IMR-90 (cell line): ENCODE measurements at regions not wholly inside any gene's neighbourhood (a gene's known extent, or its start where the extent isn't known, plus 50 kb on each side); places are given as distances from the start of the nearest gene placed in this dataset.

Source experiments
- ATAC-seq: fragments of 200-7000 bp; cut with Tn5 transposase; 2 replicates; pipeline ENCODE4 v1.9.1; 2020; ENCODE audit warnings: low read depth, mild to moderate bottlenecking, moderate library complexity
- BruUV-seq: library from RNA; stranded (reverse); fragments of 400-500 nt; replicated peaks from 2 replicates; lab custom pipeline; 2021; lab: Mats Ljungman, UMichigan
- CTCF ChIA-PET: fragments of 300-600 bp; formaldehyde crosslinking; extraction: SDS; loops from one replicate; lab custom pipeline; 2021; ENCODE audit warnings: antibody characterized with exemption; lab: Yijun Ruan, JAX
- POLR2A ChIA-PET: fragments of 300-600 bp; sonication (Branson Sonifier 250); formaldehyde crosslinking; loops from one replicate; lab custom pipeline; 2022; ENCODE audit warnings: antibody characterized with exemption; ENCODE audit not compliant: unreplicated experiment; lab: Charles Lee
- DNase-seq: peaks from one replicate; pipeline ENCODE4 v3.0.0; 2013
- H2AFZ ChIP-seq: replicated peaks from 2 replicates; pipeline ENCODE3; 2013; ENCODE audit warnings: low read length, mild to moderate bottlenecking; ENCODE audit not compliant: poor library complexity
- H2AK5ac ChIP-seq: 2 replicates; pipeline ENCODE4 v1.6.1; 2013; ENCODE audit warnings: low read depth, low read length, inconsistent platforms
- H2AK9ac ChIP-seq: replicated peaks from 2 replicates; pipeline ENCODE3; 2013; ENCODE audit warnings: mild to moderate bottlenecking, low read depth, low read length, moderate library complexity; ENCODE audit not compliant: poor library complexity
- H2BK120ac ChIP-seq: 2 replicates; pipeline ENCODE4 v1.6.1; 2013; ENCODE audit warnings: low read depth, low read length, inconsistent platforms
- H2BK15ac ChIP-seq: 3 replicates; pipeline ENCODE4 v1.6.1; 2013; ENCODE audit warnings: low read depth, low read length, inconsistent platforms
- H2BK20ac ChIP-seq: 2 replicates; pipeline ENCODE4 v1.6.1; 2013; ENCODE audit warnings: low read depth, mild to moderate bottlenecking, inconsistent platforms, low read length, moderate library complexity
- H2BK5ac ChIP-seq: 2 replicates; pipeline ENCODE4 v1.6.1; 2013; ENCODE audit warnings: mild to moderate bottlenecking, low read depth, low read length, inconsistent platforms; ENCODE audit not compliant: poor library complexity, severe bottlenecking
- H3K14ac ChIP-seq: replicated peaks from 2 replicates; pipeline ENCODE4 v1.6.1; 2013; ENCODE audit warnings: low read depth, low read length, inconsistent platforms
- H3K18ac ChIP-seq: 2 replicates; pipeline ENCODE4 v1.6.1; 2013; ENCODE audit warnings: low read depth, low read length, control low read depth
- H3K23ac ChIP-seq: 2 replicates; pipeline ENCODE4 v1.6.1; 2013; ENCODE audit warnings: low read depth, low read length, inconsistent platforms
- H3K27ac ChIP-seq: 2 replicates; pipeline ENCODE4 v1.5.1; 2013; ENCODE audit warnings: mild to moderate bottlenecking, control low read depth, low read length; ENCODE audit not compliant: insufficient read depth
- H3K27me3 ChIP-seq: 2 replicates; pipeline ENCODE4 v1.6.1; 2013; ENCODE audit warnings: low read length; ENCODE audit not compliant: control insufficient read depth, insufficient read depth
- H3K36me3 ChIP-seq: 2 replicates; pipeline ENCODE4 v1.6.1; 2013; ENCODE audit warnings: low read length, mixed read lengths; ENCODE audit not compliant: control insufficient read depth, insufficient read depth
- H3K4ac ChIP-seq: 2 replicates; pipeline ENCODE4 v1.6.1; 2013; ENCODE audit warnings: low read depth, low read length, inconsistent platforms
- H3K4me1 ChIP-seq: 2 replicates; pipeline ENCODE4 v1.6.1; 2013; ENCODE audit warnings: low read length, mixed read lengths; ENCODE audit not compliant: control insufficient read depth, insufficient read depth
- H3K4me2 ChIP-seq: 2 replicates; pipeline ENCODE4 v1.6.1; 2013; ENCODE audit warnings: low read depth, mild to moderate bottlenecking, control low read depth, low read length, moderate library complexity
- H3K4me3 ChIP-seq: 2 replicates; pipeline ENCODE4 v1.5.1; 2013; ENCODE audit warnings: low read depth, mild to moderate bottlenecking, control low read depth, low read length, moderate library complexity; ENCODE audit not compliant: insufficient read depth
- H3K56ac ChIP-seq: 2 replicates; pipeline ENCODE4 v1.6.1; 2013; ENCODE audit warnings: low read length, inconsistent platforms; ENCODE audit not compliant: insufficient read depth; ENCODE audit errors: extremely low read depth
- H3K79me1 ChIP-seq, 2 experiments: 2 replicates each; pipeline ENCODE4 v1.6.1; 2013; ENCODE audit warnings: low read length in 2 of 2, inconsistent platforms in 1 of 2, low read depth in 1 of 2
- H3K9ac ChIP-seq: 2 replicates; pipeline ENCODE4 v1.6.1; 2013; ENCODE audit warnings: low read depth, low read length, control low read depth
- H3K9me1 ChIP-seq: 2 replicates; pipeline ENCODE4 v1.6.1; 2013; ENCODE audit warnings: low read length, inconsistent platforms; ENCODE audit not compliant: insufficient read depth
- H3K9me3 ChIP-seq: 2 replicates; pipeline ENCODE4 v1.6.1; 2013; ENCODE audit warnings: low read length; ENCODE audit not compliant: control insufficient read depth, insufficient read depth
- H4K20me1 ChIP-seq: 2 replicates; pipeline ENCODE4 v1.6.1; 2013; ENCODE audit warnings: low read length, inconsistent platforms; ENCODE audit not compliant: insufficient read depth
- H4K5ac ChIP-seq: 2 replicates; pipeline ENCODE4 v1.6.1; 2013; ENCODE audit warnings: mild to moderate bottlenecking, low read depth, low read length, control low read depth
- H4K8ac ChIP-seq, 2 experiments: 2 replicates each; pipeline ENCODE4 v1.6.1; 2013; ENCODE audit warnings: low read depth in 2 of 2, low read length in 2 of 2, control low read depth in 1 of 2, inconsistent platforms in 1 of 2
- H4K91ac ChIP-seq: 2 replicates; pipeline ENCODE4 v1.6.1; 2013; ENCODE audit warnings: low read depth, low read length, inconsistent platforms; ENCODE audit not compliant: insufficient read depth
- BHLHE40 ChIP-seq: fragments of 150-350 bp; IDR thresholded peaks from 2 replicates; pipeline ENCODE4 v1.6.1; 2016; ENCODE audit warnings: mild to moderate bottlenecking, low read depth, low read length
- CEBPB ChIP-seq: IDR thresholded peaks from 2 replicates; pipeline ENCODE4 v1.6.1; 2012; ENCODE audit warnings: low read depth, low read length, improper control_type of control experiment
- CHD1 ChIP-seq: IDR thresholded peaks from 2 replicates; pipeline ENCODE4 v1.6.1; 2012; ENCODE audit warnings: low read depth, low read length, improper control_type of control experiment
- MAFK ChIP-seq: IDR thresholded peaks from 2 replicates; pipeline ENCODE4 v1.6.1; 2012; ENCODE audit warnings: low read depth, low read length, improper control_type of control experiment
- MXI1 ChIP-seq: IDR thresholded peaks from 2 replicates; pipeline ENCODE4 v1.6.1; 2012; ENCODE audit warnings: low read depth, mild to moderate bottlenecking, low read length, moderate library complexity, borderline replicate concordance
- NFE2L2 ChIP-seq: fragments of 150-350 bp; IDR thresholded peaks from 2 replicates; pipeline ENCODE4 v1.6.1; 2016; ENCODE audit warnings: low read depth, mild to moderate bottlenecking, low read length
- POLR2A ChIP-seq: IDR thresholded peaks from 2 replicates; pipeline ENCODE4 v1.6.1; 2012; ENCODE audit warnings: mild to moderate bottlenecking, low read depth, low read length
- RAD21 ChIP-seq: IDR thresholded peaks from 2 replicates; pipeline ENCODE4 v1.6.1; 2012; ENCODE audit warnings: low read length, improper control_type of control experiment
- RCOR1 ChIP-seq: IDR thresholded peaks from 2 replicates; pipeline ENCODE4 v1.6.1; 2012; ENCODE audit warnings: mild to moderate bottlenecking, low read length, improper control_type of control experiment; ENCODE audit not compliant: insufficient replicate concordance
- RFX5 ChIP-seq: IDR thresholded peaks from 2 replicates; pipeline ENCODE4 v1.8.0; 2012; ENCODE audit warnings: low read depth, mild to moderate bottlenecking, low read length, moderate library complexity
- SMC3 ChIP-seq: fragments of 150-350 bp; IDR thresholded peaks from 2 replicates; pipeline ENCODE4 v1.6.1; 2016; ENCODE audit warnings: low read depth, mild to moderate bottlenecking, antibody characterized with exemption, low read length, moderate library complexity
- WGBS, 2 experiments: methylation state at CpG; one replicate each; pipeline versions ENCODE4 v1.1.5 to v1.1.7; 2013; ENCODE audit warnings: missing lambda C conversion rate in 2 of 2; ENCODE audit not compliant: insufficient read length in 1 of 2; ENCODE audit errors: extremely low coverage in 2 of 2; 5-methylcytosine and 5-hydroxymethylcytosine counted together
- dilution Hi-C: fragments of 300-500 bp; cut with HindIII; formaldehyde crosslinking; loops from one replicate; pipeline ENCODE4 v1.14.3; 2018; ENCODE audit warnings: low sequenced_read_pairs; ENCODE audit not compliant: unreplicated experiment
- in situ Hi-C: fragments of 300-500 bp; cut with MboI; formaldehyde crosslinking; loops from 3 replicates; pipeline ENCODE4 v1.14.3; 2019; ENCODE audit warnings: low sequenced_read_pairs, inconsistent platforms, mixed read lengths
- intact Hi-C: fragments of 100-400 bp; cut with micrococcal nuclease; formaldehyde crosslinking; loops from 2 replicates; pipeline ENCODE4 v1.10.0; 2022
- TF ChIP-seq, protein P1 (sequence below): fragments of 150-350 bp; IDR thresholded peaks from 2 replicates; pipeline ENCODE4 v1.6.1; 2016; ENCODE audit warnings: low read depth, mild to moderate bottlenecking, low read length, moderate library complexity, borderline replicate concordance
- TF ChIP-seq, protein P2 (sequence below): fragments of 150-350 bp; IDR thresholded peaks from 2 replicates; pipeline ENCODE4 v1.6.1; 2017; ENCODE audit warnings: mild to moderate bottlenecking, antibody characterized with exemption, low read length, low read depth

DNA sequence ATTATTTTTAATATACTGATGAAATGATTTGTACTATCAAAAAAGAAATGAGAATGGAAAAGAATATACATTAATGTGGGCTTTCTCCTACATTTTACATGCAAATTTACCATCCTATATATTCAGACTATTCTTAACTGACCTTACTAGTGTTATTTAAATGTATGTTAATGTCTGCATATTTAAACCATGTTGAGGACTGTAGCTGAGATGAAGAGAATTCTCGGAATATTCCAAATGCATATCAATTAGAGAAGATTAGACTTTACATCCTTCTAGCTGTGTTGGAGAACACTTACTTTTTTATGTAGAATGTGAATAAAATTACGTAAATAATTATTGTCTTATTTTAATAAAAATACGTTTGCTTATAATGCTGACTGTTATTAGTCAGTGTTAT lies 990.1 kb upstream of the LRFN5 start:
- H3K4me3 ChIP-seq, result no peak overlapping the region
- H3K18ac ChIP-seq, result no peak overlapping the region
- H3K23ac ChIP-seq, result no peak overlapping the region
- H2BK5ac ChIP-seq, result no peak overlapping the region
- no peak overlapping the region for H2AK5ac ChIP-seq
- H3K9me3 ChIP-seq, result peaks cover 3% of the 10 kb centered on the region; the same call in 1 of the 2 replicates
- DNase-seq, result no peak
- H2AK9ac ChIP-seq, result no peak overlapping the region
- H3K9me1 ChIP-seq, result no peaks in the 10 kb centered on the region
- dilution Hi-C loops (no loop called here), in situ Hi-C loops (no loop called here), intact Hi-C loops (no loop called here)
- H4K8ac ChIP-seq, result no peak overlapping the region
- no CpG with 5 or more reads among the region's 3 CpGs for WGBS, 2 experiments
- no peaks in the 10 kb centered on the region for H3K4me1 ChIP-seq
- H3K27me3 ChIP-seq, result no peaks in the 10 kb centered on the region
- no peak overlapping the region for H3K9ac ChIP-seq
- no peaks in the 10 kb centered on the region for H3K36me3 ChIP-seq
- no peak overlapping the region for H3K56ac ChIP-seq
- H3K4ac ChIP-seq, result no peak overlapping the region
- no peak overlapping the region for H2BK15ac ChIP-seq
- H4K91ac ChIP-seq, result no peak overlapping the region
- H3K27ac ChIP-seq, result no peak overlapping the region
- ChIA-PET CTCF (no interaction called here), POLR2A (no interaction called here)
- no peak overlapping the region for H4K5ac ChIP-seq
- ATAC-seq, result no peak
- H2BK120ac ChIP-seq, result no peak overlapping the region
- H3K79me1 ChIP-seq, result no peaks in the 10 kb centered on the region
- TF ChIP-seq POLR2A (no peak), NFE2L2 (no peak), MAFK (no peak), SMC3 (no peak), CEBPB (no peak), RAD21 (no peak), RFX5 (no peak), BHLHE40 (no peak), CHD1 (no peak), RCOR1 (no peak), MXI1 (no peak)
- TF ChIP-seq, protein P1, sequence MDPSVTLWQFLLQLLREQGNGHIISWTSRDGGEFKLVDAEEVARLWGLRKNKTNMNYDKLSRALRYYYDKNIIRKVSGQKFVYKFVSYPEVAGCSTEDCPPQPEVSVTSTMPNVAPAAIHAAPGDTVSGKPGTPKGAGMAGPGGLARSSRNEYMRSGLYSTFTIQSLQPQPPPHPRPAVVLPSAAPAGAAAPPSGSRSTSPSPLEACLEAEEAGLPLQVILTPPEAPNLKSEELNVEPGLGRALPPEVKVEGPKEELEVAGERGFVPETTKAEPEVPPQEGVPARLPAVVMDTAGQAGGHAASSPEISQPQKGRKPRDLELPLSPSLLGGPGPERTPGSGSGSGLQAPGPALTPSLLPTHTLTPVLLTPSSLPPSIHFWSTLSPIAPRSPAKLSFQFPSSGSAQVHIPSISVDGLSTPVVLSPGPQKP, result no peak
- TF ChIP-seq, protein P2, sequence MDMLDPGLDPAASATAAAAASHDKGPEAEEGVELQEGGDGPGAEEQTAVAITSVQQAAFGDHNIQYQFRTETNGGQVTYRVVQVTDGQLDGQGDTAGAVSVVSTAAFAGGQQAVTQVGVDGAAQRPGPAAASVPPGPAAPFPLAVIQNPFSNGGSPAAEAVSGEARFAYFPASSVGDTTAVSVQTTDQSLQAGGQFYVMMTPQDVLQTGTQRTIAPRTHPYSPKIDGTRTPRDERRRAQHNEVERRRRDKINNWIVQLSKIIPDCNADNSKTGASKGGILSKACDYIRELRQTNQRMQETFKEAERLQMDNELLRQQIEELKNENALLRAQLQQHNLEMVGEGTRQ, result no peak
- H2BK20ac ChIP-seq, result no peak overlapping the region
- H2AFZ ChIP-seq, result no peak overlapping the region
- BruUV-seq, result no TSS peak
- H4K20me1 ChIP-seq, result no peaks in the 10 kb centered on the region
- no peak overlapping the region for H3K4me2 ChIP-seq
- H3K14ac ChIP-seq, result no peak overlapping the region
